ENCODE measurements at regions not wholly inside any gene's neighbourhood (a gene's known extent, or its start where the extent isn't known, plus 50 kb on each side); places are given as distances from the start of the nearest gene placed in this dataset.

- TF ChIP-seq ZNF548 (tag by site-specific recombination; IDR thresholded peaks at IDR 0.05) (no peak), HIC1 (tag by site-specific recombination; IDR thresholded peaks at IDR 0.05) (no peak), CTCF (tag by site-specific recombination; IDR thresholded peaks at IDR 0.05) (no peak), PRDM10 (tag by site-specific recombination; IDR thresholded peaks at IDR 0.05) (no peak), GLI4 (tag by site-specific recombination; IDR thresholded peaks at IDR 0.05) (no peak), ZNF843 (tag by site-specific recombination; IDR thresholded peaks at IDR 0.05) (no peak), REST (tag by site-specific recombination; IDR thresholded peaks at IDR 0.05) (no peak), ZSCAN18 (tag by site-specific recombination; IDR thresholded peaks at IDR 0.05) (no peak), ZNF561 (tag by site-specific recombination; IDR thresholded peaks at IDR 0.05; ENCODE audit: borderline replicate concordance) (no peak), ZNF223 (tag by site-specific recombination; IDR thresholded peaks at IDR 0.05) (no peak), ZBTB1 (tag by site-specific recombination; IDR thresholded peaks at IDR 0.05) (no peak), ZNF175 (tag by site-specific recombination; IDR thresholded peaks at IDR 0.05) (no peak), HOXA7 (CRISPR knock-in tag; IDR thresholded peaks at IDR 0.05; ENCODE audit: borderline replicate concordance) (no peak)
These were observed 670.0 kb downstream of the XPNPEP1 start for GRCh38 chr10:109253306-109253705.
